Muscle layer of colon (tissue), 2 donors: ENCODE measurements at regions not wholly inside any gene's neighbourhood (a gene's known extent, or its start where the extent isn't known, plus 50 kb on each side); places are given as distances from the start of the nearest gene placed in this dataset.

ENCODE experiments used
- H3K27ac ChIP-seq: one replicate; pipeline ENCODE4 v1.7.0; 2013; ENCODE audit warnings: low read depth, mild to moderate bottlenecking, low read length, moderate library complexity
- H3K27me3 ChIP-seq, 2 donors: one replicate each; pipeline ENCODE4 v1.7.0; 2013; ENCODE audit warnings: low read length in 2 of 2, mild to moderate bottlenecking in 2 of 2; ENCODE audit not compliant: insufficient read depth in 2 of 2, control insufficient read depth in 1 of 2
- H3K36me3 ChIP-seq: one replicate; pipeline ENCODE4 v1.7.0; 2013; ENCODE audit warnings: mild to moderate bottlenecking, low read length; ENCODE audit not compliant: insufficient read depth
- H3K4me1 ChIP-seq: one replicate; pipeline ENCODE4 v1.7.0; 2013; ENCODE audit warnings: mild to moderate bottlenecking, low read length; ENCODE audit not compliant: insufficient read depth
- H3K4me3 ChIP-seq, 2 donors: one replicate each; pipeline ENCODE4 v1.7.0; 2013; ENCODE audit warnings: low read length in 2 of 2, low read depth in 1 of 2, mild to moderate bottlenecking in 1 of 2, moderate library complexity in 1 of 2
- H3K9ac ChIP-seq: one replicate; pipeline ENCODE4 v1.7.0; 2013; ENCODE audit warnings: low read length
- H3K9me3 ChIP-seq: one replicate; pipeline ENCODE4 v1.7.0; 2013; ENCODE audit warnings: mild to moderate bottlenecking, low read length
- donor health status: abdominal sarcoma.
- donor health status: Adenocarcinoma of cecum.

DNA sequence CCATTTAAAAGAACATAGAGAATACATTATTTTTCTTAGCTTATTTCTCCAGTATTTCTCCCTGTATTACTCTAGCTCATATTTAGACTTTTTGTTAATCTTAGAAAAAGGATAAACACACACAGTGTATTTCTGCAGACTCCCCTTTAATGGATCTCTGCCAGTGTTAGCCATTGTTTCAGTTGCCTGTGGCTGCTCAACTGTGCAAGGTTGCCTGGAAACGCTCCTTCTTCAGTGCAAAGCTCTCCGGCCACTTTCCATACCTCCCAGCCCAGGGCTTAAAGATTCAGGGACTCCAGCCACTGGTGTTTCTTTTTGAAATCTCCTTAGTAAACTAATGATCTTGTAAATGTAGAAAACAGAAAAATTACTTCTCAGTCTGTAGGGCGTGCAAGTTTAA lies 104.9 kb downstream of the SLIT2 start:
- no peak overlapping the region for H3K9ac ChIP-seq
- no peaks in the 10 kb centered on the region for H3K27me3 ChIP-seq
- no peak overlapping the region for H3K27ac ChIP-seq
- H3K4me3 ChIP-seq = no peak overlapping the region
- no peaks in the 10 kb centered on the region for H3K9me3 ChIP-seq
- no peaks in the 10 kb centered on the region for H3K36me3 ChIP-seq
- peaks cover 5% of the 10 kb centered on the region for H3K4me1 ChIP-seq

DNA sequence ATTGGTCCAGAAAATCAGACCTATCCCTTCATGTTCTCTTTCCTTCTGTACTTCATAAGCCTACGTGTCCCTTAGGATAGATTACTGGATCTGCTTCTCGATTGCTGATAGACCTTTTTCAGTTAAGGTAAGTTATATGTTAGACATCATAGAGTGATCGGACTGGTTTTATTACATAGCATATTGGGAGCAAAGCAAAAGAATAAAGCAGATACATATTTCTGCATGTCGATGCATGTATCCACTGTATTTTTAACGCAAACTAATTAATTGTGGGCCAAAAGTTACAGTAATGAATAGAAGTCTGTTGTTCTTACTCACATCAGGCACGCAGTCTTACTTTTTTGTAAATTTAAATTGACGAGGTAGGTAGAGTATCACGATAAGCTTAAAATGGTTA lies 106.4 kb downstream of the SLIT2 start:
- H3K9ac ChIP-seq = no peak overlapping the region
- no peaks in the 10 kb centered on the region for H3K4me1 ChIP-seq
- H3K9me3 ChIP-seq = no peaks in the 10 kb centered on the region
- H3K27me3 ChIP-seq = no peaks in the 10 kb centered on the region
- no peaks in the 10 kb centered on the region for H3K36me3 ChIP-seq
- H3K27ac ChIP-seq = no peak overlapping the region
- H3K4me3 ChIP-seq = no peak overlapping the region

DNA sequence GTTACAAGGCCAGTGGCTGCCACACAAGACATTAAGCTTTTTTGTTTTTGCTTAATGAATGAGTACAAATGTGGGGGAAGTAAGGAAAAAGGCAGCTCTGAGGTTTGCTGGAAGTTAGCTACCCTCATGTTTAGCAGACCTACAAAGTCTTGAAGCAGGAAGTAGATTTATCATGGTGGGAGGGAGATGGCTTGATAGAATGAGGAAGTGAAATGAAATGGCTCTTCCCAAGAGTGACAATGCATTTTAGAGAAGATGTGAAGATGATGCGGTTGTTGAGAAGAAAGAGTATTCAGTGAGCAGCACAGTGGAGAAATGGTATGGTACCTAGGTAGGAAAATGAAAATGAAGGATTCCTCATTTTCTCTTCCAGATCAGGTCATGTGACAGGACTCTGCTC lies 108.0 kb downstream of the SLIT2 start:
- H3K27ac ChIP-seq = no peak overlapping the region
- no peaks in the 10 kb centered on the region for H3K36me3 ChIP-seq
- H3K9me3 ChIP-seq = no peaks in the 10 kb centered on the region
- H3K4me1 ChIP-seq = no peaks in the 10 kb centered on the region
- no peaks in the 10 kb centered on the region for H3K27me3 ChIP-seq
- H3K9ac ChIP-seq = no peak overlapping the region
- no peak overlapping the region for H3K4me3 ChIP-seq

DNA sequence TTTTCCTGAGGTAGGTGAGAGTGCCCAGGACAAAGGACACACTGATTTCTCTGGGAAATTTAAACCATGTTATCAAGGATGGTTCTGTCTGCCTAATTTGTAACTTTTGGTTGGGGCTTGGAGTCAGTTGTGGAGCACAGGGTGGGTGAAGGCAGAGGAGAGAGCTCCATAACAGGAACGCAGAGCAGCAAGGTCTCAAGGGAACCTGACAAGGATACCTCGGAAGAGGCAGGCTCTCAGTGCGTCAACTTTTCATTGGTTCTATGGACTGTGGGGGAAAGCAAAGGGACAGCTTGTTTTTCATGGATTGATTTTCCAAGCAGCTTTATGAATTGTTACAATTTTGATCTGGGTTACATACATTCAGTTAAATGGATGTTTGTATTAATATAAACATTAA lies 110.4 kb downstream of the SLIT2 start:
- Histone ChIP-seq H3K27me3 (no peaks in the 10 kb centered on the region), H3K4me1 (no peaks in the 10 kb centered on the region), H3K9ac (no peak overlapping the region), H3K4me3 (no peak overlapping the region), H3K9me3 (no peaks in the 10 kb centered on the region), H3K27ac (no peak overlapping the region), H3K36me3 (no peaks in the 10 kb centered on the region)

DNA sequence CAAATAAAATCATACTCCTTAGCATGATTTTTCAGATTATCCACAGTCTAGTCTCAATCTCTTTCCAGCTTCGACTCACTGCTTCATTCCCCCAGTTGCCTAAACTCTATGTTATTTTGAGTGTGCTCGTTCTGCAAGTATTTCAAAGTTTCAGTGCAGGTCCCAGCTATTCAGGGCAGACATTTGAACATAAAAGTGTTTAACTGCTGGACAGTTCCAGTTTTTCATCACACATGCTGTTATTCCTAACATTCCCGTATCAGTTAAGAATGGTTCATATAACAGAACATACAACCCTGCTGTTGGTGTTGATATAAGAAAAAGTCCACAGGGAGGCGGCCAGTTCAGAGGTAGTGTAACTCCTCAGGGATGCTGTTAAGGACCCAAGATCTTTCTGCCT lies 113.3 kb downstream of the SLIT2 start:
- H3K27me3 ChIP-seq = no peaks in the 10 kb centered on the region
- H3K4me1 ChIP-seq = no peaks in the 10 kb centered on the region
- H3K9ac ChIP-seq = no peak overlapping the region
- no peak overlapping the region for H3K4me3 ChIP-seq
- no peak overlapping the region for H3K27ac ChIP-seq
- no peaks in the 10 kb centered on the region for H3K36me3 ChIP-seq
- H3K9me3 ChIP-seq = no peaks in the 10 kb centered on the region

DNA sequence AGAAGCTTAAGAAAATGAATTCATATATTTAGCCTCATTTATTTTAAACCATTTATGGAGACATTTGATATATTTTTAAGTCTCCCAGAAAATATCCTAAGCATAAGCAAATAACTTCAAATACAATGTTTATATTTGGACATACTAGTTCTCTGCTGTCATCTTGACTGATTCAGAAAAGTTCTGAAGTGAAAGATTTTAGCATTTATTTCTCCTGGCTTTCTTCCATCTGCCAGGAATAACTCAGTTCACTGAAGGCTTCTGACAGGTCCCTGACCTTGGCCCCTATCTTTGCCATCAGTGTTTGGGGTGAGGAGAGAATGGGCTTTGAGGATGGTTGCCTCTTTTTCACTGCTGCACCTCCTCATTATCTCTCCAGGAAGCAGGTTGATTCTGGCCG lies 115.7 kb downstream of the SLIT2 start:
- Histone ChIP-seq H3K4me1 (no peaks in the 10 kb centered on the region), H3K27me3 (no peaks in the 10 kb centered on the region), H3K9ac (no peak overlapping the region), H3K4me3 (no peak overlapping the region), H3K27ac (no peak overlapping the region), H3K9me3 (no peaks in the 10 kb centered on the region), H3K36me3 (no peaks in the 10 kb centered on the region)

DNA sequence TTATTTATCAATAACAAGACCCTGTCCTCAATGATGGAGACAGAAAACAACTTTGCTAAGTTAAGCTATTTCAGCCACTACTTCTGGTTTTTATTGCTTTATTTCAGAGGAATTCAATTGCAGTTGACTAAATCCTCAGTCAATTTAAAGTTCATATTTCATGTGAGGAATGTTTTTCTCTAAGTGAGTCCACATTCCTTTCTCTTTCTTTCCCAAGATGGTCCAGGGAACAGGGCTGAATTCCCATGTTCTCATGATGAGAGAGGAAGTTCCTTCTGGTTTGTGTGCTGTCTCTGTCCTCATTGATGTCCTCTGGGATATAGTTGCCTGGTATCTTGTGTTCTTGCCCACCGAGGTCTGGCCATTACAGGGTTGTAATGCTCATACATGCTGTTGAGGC lies 117.2 kb downstream of the SLIT2 start:
- H3K36me3 ChIP-seq = no peaks in the 10 kb centered on the region
- no peak overlapping the region for H3K9ac ChIP-seq
- no peak overlapping the region for H3K4me3 ChIP-seq
- H3K27ac ChIP-seq = no peak overlapping the region
- no peaks in the 10 kb centered on the region for H3K27me3 ChIP-seq
- no peaks in the 10 kb centered on the region for H3K9me3 ChIP-seq
- no peaks in the 10 kb centered on the region for H3K4me1 ChIP-seq

DNA sequence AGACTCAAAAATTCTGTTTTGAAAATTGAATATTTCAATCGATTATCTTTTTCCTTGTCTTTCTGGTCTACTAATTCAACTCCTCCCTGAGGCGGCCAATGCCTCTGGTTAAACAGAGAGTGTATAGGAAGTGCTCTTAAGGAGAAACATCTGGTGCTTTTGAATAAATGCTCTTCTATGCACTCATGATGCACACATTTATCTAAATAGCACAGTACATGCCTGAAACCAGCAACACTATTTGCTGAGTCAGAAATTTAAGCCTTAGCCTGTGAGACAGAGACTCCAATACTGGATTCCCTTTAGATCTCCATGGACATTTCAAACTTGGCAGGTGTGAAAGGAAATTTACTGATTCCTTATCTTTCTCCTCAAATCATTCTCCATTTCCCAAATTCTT lies 118.6 kb downstream of the SLIT2 start:
- no peaks in the 10 kb centered on the region for H3K9me3 ChIP-seq
- no peak overlapping the region for H3K4me3 ChIP-seq
- H3K4me1 ChIP-seq = no peaks in the 10 kb centered on the region
- no peak overlapping the region for H3K9ac ChIP-seq
- H3K27ac ChIP-seq = no peak overlapping the region
- H3K36me3 ChIP-seq = no peaks in the 10 kb centered on the region
- no peaks in the 10 kb centered on the region for H3K27me3 ChIP-seq

DNA sequence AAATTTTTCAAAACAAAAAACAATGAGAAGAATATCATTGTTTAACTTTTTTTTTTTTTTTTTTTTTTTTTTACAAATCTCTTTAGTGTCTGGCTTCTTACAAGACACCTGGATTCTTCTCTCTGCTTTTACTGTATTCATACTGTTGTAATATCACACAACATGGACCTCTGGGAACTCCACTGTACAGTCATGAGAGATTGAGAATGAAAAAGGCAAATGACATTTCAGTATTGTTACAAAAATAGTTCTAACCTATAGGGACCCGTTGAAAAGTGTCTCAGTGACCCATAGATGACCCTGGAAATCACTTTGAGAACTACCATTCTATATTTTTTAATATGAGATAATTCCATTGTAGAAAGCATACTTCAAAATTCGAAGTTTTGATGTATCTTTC lies 124.4 kb downstream of the SLIT2 start:
- no peaks in the 10 kb centered on the region for H3K27me3 ChIP-seq
- H3K4me3 ChIP-seq = no peak overlapping the region
- no peak overlapping the region for H3K27ac ChIP-seq
- no peaks in the 10 kb centered on the region for H3K9me3 ChIP-seq
- no peaks in the 10 kb centered on the region for H3K4me1 ChIP-seq
- H3K9ac ChIP-seq = no peak overlapping the region
- H3K36me3 ChIP-seq = no peaks in the 10 kb centered on the region

DNA sequence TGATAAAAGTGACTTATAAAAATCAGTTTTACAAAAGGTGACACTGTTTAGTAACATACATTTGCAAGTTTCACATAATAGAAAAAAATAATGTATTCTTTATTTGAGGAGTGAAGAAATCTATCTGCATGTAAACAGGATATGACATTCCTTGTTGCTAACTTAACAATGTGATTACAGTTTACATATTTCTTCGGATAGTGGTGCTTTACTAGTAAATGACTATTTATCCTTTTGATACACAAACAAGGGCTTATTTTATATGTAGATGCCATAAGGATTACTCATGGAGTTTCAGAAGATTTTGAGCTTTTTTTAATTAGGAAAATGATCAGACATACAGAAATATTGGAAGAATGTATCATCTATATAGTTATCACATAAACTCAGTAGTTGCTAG lies 126.5 kb downstream of the SLIT2 start:
- H3K4me3 ChIP-seq = no peak overlapping the region
- no peaks in the 10 kb centered on the region for H3K27me3 ChIP-seq
- H3K9me3 ChIP-seq = no peaks in the 10 kb centered on the region
- no peak overlapping the region for H3K27ac ChIP-seq
- no peaks in the 10 kb centered on the region for H3K36me3 ChIP-seq
- H3K4me1 ChIP-seq = no peaks in the 10 kb centered on the region
- no peak overlapping the region for H3K9ac ChIP-seq

DNA sequence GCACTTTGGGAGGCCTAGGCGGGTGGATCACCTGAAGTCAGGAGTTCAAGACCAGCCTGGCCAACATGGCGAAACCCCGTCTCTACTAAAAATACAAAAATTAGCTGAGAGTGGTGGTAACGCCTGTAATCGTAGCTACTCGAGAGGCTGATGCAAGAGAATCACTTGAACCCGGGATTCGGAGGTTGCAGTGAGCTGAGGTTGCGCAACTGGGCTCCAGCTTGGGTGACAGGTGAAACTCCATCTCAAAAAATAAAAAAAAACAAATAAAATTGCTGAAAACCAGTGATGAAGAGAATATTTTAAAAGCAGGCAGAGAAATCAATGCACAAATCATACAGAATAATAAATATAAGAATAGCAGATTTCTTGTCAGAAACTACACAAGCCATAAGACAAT lies 129.3 kb downstream of the SLIT2 start:
- H3K9ac ChIP-seq = no peak overlapping the region
- no peaks in the 10 kb centered on the region for H3K27me3 ChIP-seq
- H3K9me3 ChIP-seq = no peaks in the 10 kb centered on the region
- H3K4me1 ChIP-seq = peaks cover 2% of the 10 kb centered on the region
- H3K4me3 ChIP-seq = no peak overlapping the region
- no peak overlapping the region for H3K27ac ChIP-seq
- no peaks in the 10 kb centered on the region for H3K36me3 ChIP-seq

DNA sequence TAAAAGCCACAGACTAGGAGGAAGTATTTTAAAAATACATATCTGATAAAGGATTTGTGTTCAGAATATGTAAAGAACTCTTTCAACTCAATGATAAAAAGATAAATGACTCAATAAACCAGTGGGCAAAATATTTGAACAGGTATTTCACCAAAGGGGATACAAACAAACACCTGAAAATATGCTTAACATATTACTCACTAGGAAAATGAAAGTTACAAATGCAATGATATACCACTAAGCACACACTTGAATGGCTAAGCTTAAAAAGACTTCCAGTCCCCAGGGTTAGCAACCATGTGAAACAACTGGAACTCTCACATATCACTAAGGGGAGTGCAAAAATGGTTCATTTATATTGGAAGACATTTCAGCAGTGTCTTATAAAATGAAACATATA lies 131.6 kb downstream of the SLIT2 start:
- Histone ChIP-seq H3K36me3 (no peaks in the 10 kb centered on the region), H3K9me3 (no peaks in the 10 kb centered on the region), H3K9ac (no peak overlapping the region), H3K4me3 (no peak overlapping the region), H3K27ac (no peak overlapping the region), H3K27me3 (no peaks in the 10 kb centered on the region), H3K4me1 (peaks cover 4% of the 10 kb centered on the region)
